Endothelial cell of umbilical vein (primary cell): ENCODE measurements at regions not wholly inside any gene's neighbourhood (a gene's known extent, or its start where the extent isn't known, plus 50 kb on each side); places are given as distances from the start of the nearest gene placed in this dataset.
A peak's percentile ranks its signal among the peaks of the same experiment; 100 is the strongest.

Experiments used
- BruUV-seq: library from RNA; stranded (reverse); fragments of 400-500 nt; replicated peaks from 2 replicates; lab custom pipeline; 2021; lab: Mats Ljungman, UMichigan
- CTCF ChIA-PET: fragments of 300-600, 350-600 bp; sonication (Branson Sonifier 250); formaldehyde crosslinking; loops from one replicate; lab custom pipeline; 2021; ENCODE audit warnings: antibody characterized with exemption, inconsistent platforms; lab: Charles Lee
- POLR2A ChIA-PET: fragments of 300-600, 350-600 bp; sonication (Branson Sonifier 250); formaldehyde crosslinking; loops from one replicate; lab custom pipeline; 2021; ENCODE audit warnings: antibody characterized with exemption, inconsistent platforms; lab: Charles Lee
- DNase-seq: peaks from one replicate; pipeline ENCODE4 v3.0.0-alpha.2; 2011; ENCODE audit warnings: low read depth, low spot score
- FAIRE-seq: peaks from 2 replicates; lab custom pipeline; 2011; peaks lifted over from hg19 to GRCh38; lab: Jason Lieb, UNC
- H2AFZ ChIP-seq: 2 replicates; pipeline ENCODE4 v1.6.0; 2012; ENCODE audit warnings: low read depth, low read length, control low read depth, inconsistent platforms
- H3K27ac ChIP-seq: 2 replicates; pipeline ENCODE4 v1.5.1; 2011; ENCODE audit warnings: low read depth, mild to moderate bottlenecking, control low read depth, low read length, moderate library complexity; ENCODE audit not compliant: insufficient read depth
- H3K27me3 ChIP-seq, 2 experiments: 2 replicates each; pipeline versions ENCODE4 v1.6.0 to v1.6.1; 2011; ENCODE audit warnings: low read length in 2 of 2, mixed read lengths in 1 of 2; ENCODE audit not compliant: control insufficient read depth in 2 of 2, insufficient read depth in 2 of 2
- H3K36me3 ChIP-seq, 2 experiments: 2 replicates in 1 of 2; 3 replicates in 1 of 2; pipeline ENCODE4 v1.5.1; 2011; ENCODE audit warnings: low read length in 2 of 2, mild to moderate bottlenecking in 1 of 2, moderate library complexity in 1 of 2; ENCODE audit not compliant: control insufficient read depth in 2 of 2, insufficient read depth in 2 of 2; ENCODE audit errors: extremely low read depth in 1 of 2
- H3K4me1 ChIP-seq: 3 replicates; pipeline ENCODE4 v1.5.1; 2011; ENCODE audit warnings: mild to moderate bottlenecking, low read length; ENCODE audit not compliant: control insufficient read depth, insufficient read depth; ENCODE audit errors: extremely low read depth
- H3K4me2 ChIP-seq: 2 replicates; pipeline ENCODE4 v1.6.1; 2011; ENCODE audit warnings: low read length, control low read depth, mixed read lengths; ENCODE audit not compliant: insufficient read depth
- H3K4me3 ChIP-seq, 3 experiments: fragments of 200-600 bp in 1 of 3; sonication (generic), shearing (Covaris generic) in 1 of 3; replicated peaks in 1 of 3; 2 replicates each; pipeline ENCODE4 v1.5.1; 2011 to 2016; ENCODE audit warnings: control low read depth in 3 of 3, low read length in 3 of 3, mild to moderate bottlenecking in 2 of 3, inconsistent platforms in 1 of 3, low read depth in 1 of 3, moderate library complexity in 1 of 3; ENCODE audit not compliant: insufficient read depth in 1 of 3
- H3K79me2 ChIP-seq: 2 replicates; pipeline ENCODE4 v1.6.0; 2012; ENCODE audit warnings: low read length, inconsistent platforms; ENCODE audit not compliant: control insufficient read depth, insufficient read depth
- H3K9ac ChIP-seq: replicated peaks from 2 replicates; pipeline ENCODE3; 2011; ENCODE audit warnings: low read length, control low read depth; ENCODE audit not compliant: insufficient read depth; ENCODE audit errors: extremely low read depth
- H3K9me1 ChIP-seq: replicated peaks from 3 replicates; pipeline ENCODE4 v1.6.0; 2011; ENCODE audit warnings: mild to moderate bottlenecking, low read length; ENCODE audit not compliant: control insufficient read depth, insufficient read depth; ENCODE audit errors: extremely low read depth
- H3K9me3 ChIP-seq: replicated peaks from 2 replicates; pipeline ENCODE4 v1.5.1; 2012; ENCODE audit warnings: low read length, inconsistent platforms; ENCODE audit not compliant: control insufficient read depth, insufficient read depth
- H4K20me1 ChIP-seq: replicated peaks from 2 replicates; pipeline ENCODE3; 2011; ENCODE audit warnings: mild to moderate bottlenecking, low read length; ENCODE audit not compliant: control insufficient read depth, insufficient read depth; ENCODE audit errors: extremely low read depth
- CTCF ChIP-seq, 2 donors: IDR thresholded peaks; 1 replicate in 1 of 2; 2 replicates in 1 of 2; pipeline ENCODE4 v1.5.1; 2011; ENCODE audit warnings: low read length in 2 of 2, mild to moderate bottlenecking in 2 of 2, moderate library complexity in 2 of 2, control low read depth in 1 of 2, inconsistent platforms in 1 of 2, low read depth in 1 of 2; ENCODE audit not compliant: insufficient read depth in 1 of 2; ENCODE audit errors: extremely low read depth in 1 of 2
- FOS ChIP-seq: IDR thresholded peaks from 2 replicates; pipeline ENCODE4 v1.6.1; 2011; ENCODE audit warnings: mild to moderate bottlenecking, low read length, moderate library complexity, borderline replicate concordance; ENCODE audit not compliant: insufficient read depth
- GATA2 ChIP-seq: IDR thresholded peaks from 2 replicates; pipeline ENCODE4 v1.7.0; 2011; ENCODE audit warnings: low read depth, mild to moderate bottlenecking, moderate library complexity, mixed read lengths, low read length; ENCODE audit not compliant: insufficient read length, insufficient read depth
- JUN ChIP-seq: IDR thresholded peaks from 2 replicates; pipeline ENCODE4 v1.6.1; 2011; ENCODE audit warnings: borderline replicate concordance, low read depth; ENCODE audit not compliant: insufficient read length, insufficient read depth
- MAX ChIP-seq: IDR thresholded peaks from 2 replicates; pipeline ENCODE4 v1.6.1; 2011; ENCODE audit not compliant: insufficient read depth, insufficient read length
- POLR2A ChIP-seq: IDR thresholded peaks from 2 replicates; pipeline ENCODE4 v1.6.1; 2012; ENCODE audit warnings: low read depth, mild to moderate bottlenecking, control low read depth, low read length
- dilution Hi-C: fragments of 300-500 bp; cut with MboI; formaldehyde crosslinking; loops from one replicate; pipeline ENCODE4 v1.15.0; 2019; ENCODE audit warnings: low sequenced_read_pairs; ENCODE audit not compliant: extremely low pct_ligation_motif_present
- intact Hi-C: fragments of 100-400 bp; cut with micrococcal nuclease; formaldehyde crosslinking; loops from one replicate; pipeline ENCODE4 v1.10.0; 2022

- H3K27ac ChIP-seq = peak overlapping the region; percentile 11
- peaks cover 71% of the 10 kb centered on the region for H3K4me1 ChIP-seq
- no peak overlapping the region for H3K9ac ChIP-seq
- TSS peak; percentile 25 for BruUV-seq
- no peaks in the 10 kb centered on the region for H3K9me1 ChIP-seq
- TF ChIP-seq GATA2 (peak; percentile 43), FOS (no peak), POLR2A (no peak), JUN (no peak), MAX (no peak)
- no peak overlapping the region for H3K4me3 ChIP-seq
- no peaks in the 10 kb centered on the region for H4K20me1 ChIP-seq
- FAIRE-seq (no peak), DNase-seq (no peak)
- intact Hi-C loops (loop anchor here (5.0 kb wide), 1 partner anchor 1220 kb away; no protein-coding TSS in a partner anchor), dilution Hi-C loops (no loop called here)
- no peak overlapping the region for H2AFZ ChIP-seq
- H3K36me3 ChIP-seq = no peaks in the 10 kb centered on the region
- no peak overlapping the region for H3K4me2 ChIP-seq
- no peaks in the 10 kb centered on the region for H3K79me2 ChIP-seq
- ChIA-PET POLR2A (no interaction called here), CTCF (interaction anchor here (0.9 to 1.5 kb wide), 5 partner anchors 35 to 124 kb away, joined by 3 to 8 read pairs (median 3); no protein-coding TSS in a partner anchor)
- no peaks in the 10 kb centered on the region for H3K27me3 ChIP-seq
- H3K9me3 ChIP-seq = no peaks in the 10 kb centered on the region
Observed at GRCh38 chr20:6707321-6707831, 60.1 kb upstream of the BMP2 start.

- ChIA-PET CTCF (interaction anchor here (1.1 kb wide), 1 partner anchor 61 kb away, joined by 3 read pairs; the partner anchor contains the start of gene BMP2), POLR2A (no interaction called here)
- H3K9ac ChIP-seq = no peak overlapping the region
- no peak overlapping the region for H3K4me3 ChIP-seq
- H3K9me3 ChIP-seq = no peaks in the 10 kb centered on the region
- DNase-seq (no peak), FAIRE-seq (no peak)
- H3K4me2 ChIP-seq = no peak overlapping the region
- no peak overlapping the region for H2AFZ ChIP-seq
- H3K9me1 ChIP-seq = no peaks in the 10 kb centered on the region
- no peaks in the 10 kb centered on the region for H3K27me3 ChIP-seq
- BruUV-seq = no TSS peak
- intact Hi-C loops (loop anchor here (5.0 kb wide), 1 partner anchor 1221 kb away; no protein-coding TSS in a partner anchor), dilution Hi-C loops (no loop called here)
- no peak overlapping the region for H3K27ac ChIP-seq
- H3K79me2 ChIP-seq = no peaks in the 10 kb centered on the region
- H3K36me3 ChIP-seq = no peaks in the 10 kb centered on the region
- TF ChIP-seq GATA2 (no peak), CTCF (IDR thresholded peaks at IDR 0.05; ENCODE audit: extremely low read depth in 1 of 2, insufficient read depth in 1 of 2, low read depth in 1 of 2, low read length in 2 of 2) (no peak), MAX (no peak)
- no peaks in the 10 kb centered on the region for H4K20me1 ChIP-seq
- peaks cover 77% of the 10 kb centered on the region for H3K4me1 ChIP-seq
Observed at GRCh38 chr20:6705926-6706548, 61.4 kb upstream of the BMP2 start.
